Effector memory CD4-positive, alpha-beta T cell (primary cell): ENCODE measurements at regions not wholly inside any gene's neighbourhood (a gene's known extent, or its start where the extent isn't known, plus 50 kb on each side); places are given as distances from the start of the nearest gene placed in this dataset.

Experiments used
- DNase-seq, 3 donors: peaks; one replicate each; pipeline ENCODE4 v3.0.0-alpha.2; 2020
- H3K27ac ChIP-seq: 2 replicates; pipeline ENCODE4 v1.7.0; 2013; ENCODE audit warnings: mild to moderate bottlenecking, low read length, moderate library complexity; ENCODE audit not compliant: insufficient read depth, poor library complexity, severe bottlenecking
- H3K27me3 ChIP-seq: replicated peaks from 2 replicates; pipeline ENCODE4 v1.7.0; 2013; ENCODE audit warnings: mild to moderate bottlenecking, low read length; ENCODE audit not compliant: insufficient read depth, control insufficient read depth, poor library complexity, severe bottlenecking
- H3K36me3 ChIP-seq: 2 replicates; pipeline ENCODE4 v1.7.0; 2013; ENCODE audit warnings: mild to moderate bottlenecking, low read length, moderate library complexity; ENCODE audit not compliant: control insufficient read depth, insufficient read depth
- H3K4me1 ChIP-seq: 2 replicates; pipeline ENCODE4 v1.7.0; 2013; ENCODE audit warnings: low read length, mild to moderate bottlenecking; ENCODE audit not compliant: control insufficient read depth, insufficient read depth, poor library complexity, severe bottlenecking
- H3K4me3 ChIP-seq: 2 replicates; pipeline ENCODE4 v1.7.0; 2013; ENCODE audit warnings: low read length, low read depth, mild to moderate bottlenecking; ENCODE audit not compliant: insufficient read depth, poor library complexity, severe bottlenecking
- H3K9me3 ChIP-seq: 2 replicates; pipeline ENCODE4 v1.7.0; 2013; ENCODE audit warnings: mild to moderate bottlenecking, low read length, moderate library complexity; ENCODE audit not compliant: control insufficient read depth

- DNase-seq = no peak
- H3K9me3 ChIP-seq = no peaks in the 10 kb centered on the region
- no peaks in the 10 kb centered on the region for H3K27me3 ChIP-seq
- H3K4me3 ChIP-seq = no peak overlapping the region
- H3K27ac ChIP-seq = no peak overlapping the region
- no peaks in the 10 kb centered on the region for H3K36me3 ChIP-seq
- no peaks in the 10 kb centered on the region for H3K4me1 ChIP-seq
Observed at GRCh38 chr12:107400686-107401447, 284.7 kb upstream of the PWP1 start.

- peak overlapping the region; percentile 0 for H3K27ac ChIP-seq
- H3K4me1 ChIP-seq = no peaks in the 10 kb centered on the region
- no peaks in the 10 kb centered on the region for H3K36me3 ChIP-seq
- DNase-seq = peak; percentile 17 to 28 (median 22)
- H3K27me3 ChIP-seq = no peaks in the 10 kb centered on the region
- H3K4me3 ChIP-seq = no peak overlapping the region
- no peaks in the 10 kb centered on the region for H3K9me3 ChIP-seq
Observed at GRCh38 chr12:107402041-107403022, 283.3 kb upstream of the PWP1 start.

- Histone ChIP-seq H3K9me3 (no peaks in the 10 kb centered on the region), H3K27ac (no peak overlapping the region), H3K4me3 (no peak overlapping the region), H3K36me3 (no peaks in the 10 kb centered on the region), H3K4me1 (no peaks in the 10 kb centered on the region), H3K27me3 (no peaks in the 10 kb centered on the region)
- DNase-seq = no peak
Observed at GRCh38 chr12:107404981-107405380, 280.6 kb upstream of the PWP1 start.

- Histone ChIP-seq H3K36me3 (no peaks in the 10 kb centered on the region), H3K27ac (no peak overlapping the region), H3K4me1 (no peaks in the 10 kb centered on the region), H3K9me3 (no peaks in the 10 kb centered on the region), H3K27me3 (no peaks in the 10 kb centered on the region), H3K4me3 (no peak overlapping the region)
- no peak for DNase-seq
Observed at GRCh38 chr12:107405436-107405835, 280.2 kb upstream of the PWP1 start.

- DNase-seq = no peak
- H3K4me1 ChIP-seq = no peaks in the 10 kb centered on the region
- H3K4me3 ChIP-seq = no peak overlapping the region
- no peak overlapping the region for H3K27ac ChIP-seq
- H3K36me3 ChIP-seq = no peaks in the 10 kb centered on the region
- H3K27me3 ChIP-seq = no peaks in the 10 kb centered on the region
- no peaks in the 10 kb centered on the region for H3K9me3 ChIP-seq
Observed at GRCh38 chr12:107406932-107407331, 278.7 kb upstream of the PWP1 start.

- DNase-seq = no peak
- Histone ChIP-seq H3K27ac (no peak overlapping the region), H3K4me3 (no peak overlapping the region), H3K36me3 (no peaks in the 10 kb centered on the region), H3K4me1 (no peaks in the 10 kb centered on the region), H3K27me3 (no peaks in the 10 kb centered on the region), H3K9me3 (no peaks in the 10 kb centered on the region)
Observed at GRCh38 chr12:107411792-107412535, 273.6 kb upstream of the PWP1 start.

- Histone ChIP-seq H3K27me3 (no peaks in the 10 kb centered on the region), H3K4me3 (no peak overlapping the region), H3K4me1 (no peaks in the 10 kb centered on the region), H3K9me3 (no peaks in the 10 kb centered on the region), H3K36me3 (no peaks in the 10 kb centered on the region), H3K27ac (no peak overlapping the region)
- no peak for DNase-seq
Observed at GRCh38 chr12:107415071-107415470, 270.5 kb upstream of the PWP1 start.

- Histone ChIP-seq H3K9me3 (no peaks in the 10 kb centered on the region), H3K27ac (no peak overlapping the region), H3K4me1 (no peaks in the 10 kb centered on the region), H3K4me3 (no peak overlapping the region), H3K36me3 (no peaks in the 10 kb centered on the region), H3K27me3 (no peaks in the 10 kb centered on the region)
- no peak for DNase-seq
Observed at GRCh38 chr12:107415834-107416233, 269.8 kb upstream of the PWP1 start.

GRCh38 chr12:107417004-107417403 lies 268.6 kb upstream of the PWP1 start:
- Histone ChIP-seq H3K27me3 (no peaks in the 10 kb centered on the region), H3K4me3 (no peak overlapping the region), H3K27ac (no peak overlapping the region), H3K4me1 (no peaks in the 10 kb centered on the region), H3K9me3 (no peaks in the 10 kb centered on the region), H3K36me3 (no peaks in the 10 kb centered on the region)
- DNase-seq = no peak
